ENCODE measurements at regions not wholly inside any gene's neighbourhood (a gene's known extent, or its start where the extent isn't known, plus 50 kb on each side); places are given as distances from the start of the nearest gene placed in this dataset.

DNA sequence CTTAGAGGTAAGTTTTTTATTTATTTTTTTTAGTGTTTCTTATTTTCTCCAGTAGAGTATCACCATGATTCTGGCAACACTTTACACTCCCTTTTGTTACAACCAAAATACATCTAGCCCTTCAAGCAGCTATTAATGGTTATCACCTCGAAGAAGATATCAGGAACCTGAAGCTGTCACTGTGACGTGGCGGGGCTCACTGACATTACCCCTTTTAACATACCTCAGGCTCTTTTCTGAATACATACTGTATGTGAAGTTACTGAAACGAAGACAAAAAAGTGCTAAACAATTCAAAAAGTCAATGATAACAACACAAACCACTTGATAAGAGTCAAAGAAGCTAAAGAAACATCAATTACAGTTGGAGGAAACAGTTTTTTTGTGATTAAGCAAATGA, 1218.7 kb downstream of the EFNB2 start:
- Histone ChIP-seq H3K36me3 (ENCODE audit: control insufficient read depth, insufficient read depth, low read length) (no peaks in the 10 kb centered on the region), H3K4me1 (ENCODE audit: control insufficient read depth, insufficient read depth, low read length) (no peaks in the 10 kb centered on the region), H3K4me3 (ENCODE audit: low read depth, low read length) (no peak overlapping the region), H3K9me3 (ENCODE audit: control insufficient read depth, insufficient read depth, low read length) (no peaks in the 10 kb centered on the region), H3K27ac (ENCODE audit: low read depth, low read length) (no peak overlapping the region), H3K27me3 (ENCODE audit: control insufficient read depth, insufficient read depth, low read length) (no peaks in the 10 kb centered on the region)
- no peak for DNase-seq (ENCODE audit: low read depth in 4 of 6, low spot score in 6 of 6)
- no CpG with 5 or more reads among the region's 4 CpGs for WGBS (ENCODE audit: insufficient coverage)

DNA sequence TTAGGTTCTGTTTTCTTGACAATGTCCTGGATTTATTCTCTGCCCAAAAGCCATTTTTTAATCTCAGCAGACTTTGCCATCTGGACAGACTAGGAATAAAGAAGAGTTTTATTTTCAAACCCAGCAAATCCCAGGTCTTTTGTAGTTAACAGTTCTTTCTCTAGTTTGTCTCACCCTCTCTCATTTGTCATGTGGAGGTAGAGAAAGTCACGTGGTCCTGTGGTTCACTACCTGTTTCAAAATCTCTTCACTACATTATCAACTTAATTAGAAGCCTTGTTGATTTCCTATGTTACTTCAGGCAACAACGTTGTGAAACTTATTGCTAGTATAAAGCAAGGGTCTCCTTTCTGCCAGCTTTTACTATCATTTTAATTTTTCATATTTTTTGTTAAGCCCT, 1222.6 kb downstream of the EFNB2 start:
- no peak for DNase-seq (ENCODE audit: low read depth in 4 of 6, low spot score in 6 of 6)
- Histone ChIP-seq H3K4me3 (ENCODE audit: low read depth, low read length) (no peak overlapping the region), H3K36me3 (ENCODE audit: control insufficient read depth, insufficient read depth, low read length) (no peaks in the 10 kb centered on the region), H3K27me3 (ENCODE audit: control insufficient read depth, insufficient read depth, low read length) (no peaks in the 10 kb centered on the region), H3K9me3 (ENCODE audit: control insufficient read depth, insufficient read depth, low read length) (peaks cover 2% of the 10 kb centered on the region), H3K4me1 (ENCODE audit: control insufficient read depth, insufficient read depth, low read length) (no peaks in the 10 kb centered on the region), H3K27ac (ENCODE audit: low read depth, low read length) (no peak overlapping the region)
- WGBS (ENCODE audit: insufficient coverage), result no CpG with 5 or more reads among the region's 2 CpGs

DNA sequence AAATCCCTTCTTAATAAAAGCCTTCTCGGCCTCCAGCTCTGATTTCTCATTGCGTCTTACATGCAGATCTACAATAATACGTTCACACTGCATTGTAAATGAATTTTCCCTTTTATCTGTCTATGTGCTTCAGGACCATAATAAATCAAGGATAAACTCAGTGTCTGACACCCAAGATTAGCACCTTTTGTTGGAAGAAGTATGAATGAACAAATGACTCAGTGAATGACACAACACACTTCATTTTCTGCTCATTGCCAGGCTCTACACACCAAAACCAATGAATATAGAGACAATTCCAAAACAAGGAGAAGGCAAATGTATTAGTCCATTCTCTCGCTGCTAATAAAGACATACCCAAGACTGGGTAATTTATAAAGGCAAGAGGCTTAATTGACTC, 1224.4 kb downstream of the EFNB2 start:
- no peaks in the 10 kb centered on the region for H3K36me3 ChIP-seq (ENCODE audit: control insufficient read depth, insufficient read depth, low read length)
- H3K4me3 ChIP-seq (ENCODE audit: low read depth, low read length), result no peak overlapping the region
- no peak overlapping the region for H3K27ac ChIP-seq (ENCODE audit: low read depth, low read length)
- DNase-seq (ENCODE audit: low read depth in 4 of 6, low spot score in 6 of 6), result peak in 1 of 6 donors; percentile 22
- no peaks in the 10 kb centered on the region for H3K27me3 ChIP-seq (ENCODE audit: control insufficient read depth, insufficient read depth, low read length)
- no peaks in the 10 kb centered on the region for H3K4me1 ChIP-seq (ENCODE audit: control insufficient read depth, insufficient read depth, low read length)
- 89% methylated on average over 3 of the region's 4 CpGs for WGBS (ENCODE audit: insufficient coverage)
- H3K9me3 ChIP-seq (ENCODE audit: control insufficient read depth, insufficient read depth, low read length), result peaks cover 2% of the 10 kb centered on the region

DNA sequence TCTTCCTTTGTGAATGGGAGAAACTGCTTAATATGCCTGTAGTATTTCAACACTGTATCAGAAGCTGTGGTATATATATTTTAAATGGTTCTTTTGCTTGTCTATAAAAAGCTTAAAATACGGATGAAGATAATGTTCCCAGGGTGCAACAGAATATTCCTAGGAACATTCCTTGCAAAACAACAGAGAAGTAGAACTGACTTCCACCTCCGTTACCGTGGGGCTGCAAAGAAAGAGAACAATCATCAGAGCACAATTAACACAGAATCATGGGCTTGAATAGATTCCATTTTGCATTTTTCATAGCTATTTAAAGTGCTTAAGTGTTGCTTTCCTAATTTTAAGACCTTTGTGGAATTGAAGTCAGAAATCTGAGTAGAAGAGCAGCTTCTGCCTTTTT, 1227.7 kb downstream of the EFNB2 start:
- Histone ChIP-seq H3K27ac (ENCODE audit: low read depth, low read length) (no peak overlapping the region), H3K4me1 (ENCODE audit: control insufficient read depth, insufficient read depth, low read length) (no peaks in the 10 kb centered on the region), H3K36me3 (ENCODE audit: control insufficient read depth, insufficient read depth, low read length) (no peaks in the 10 kb centered on the region), H3K4me3 (ENCODE audit: low read depth, low read length) (no peak overlapping the region), H3K27me3 (ENCODE audit: control insufficient read depth, insufficient read depth, low read length) (no peaks in the 10 kb centered on the region), H3K9me3 (ENCODE audit: control insufficient read depth, insufficient read depth, low read length) (peaks cover 2% of the 10 kb centered on the region)
- no peak for DNase-seq (ENCODE audit: low read depth in 4 of 6, low spot score in 6 of 6)
- WGBS (ENCODE audit: insufficient coverage), result no CpG with 5 or more reads among the region's 3 CpGs

DNA sequence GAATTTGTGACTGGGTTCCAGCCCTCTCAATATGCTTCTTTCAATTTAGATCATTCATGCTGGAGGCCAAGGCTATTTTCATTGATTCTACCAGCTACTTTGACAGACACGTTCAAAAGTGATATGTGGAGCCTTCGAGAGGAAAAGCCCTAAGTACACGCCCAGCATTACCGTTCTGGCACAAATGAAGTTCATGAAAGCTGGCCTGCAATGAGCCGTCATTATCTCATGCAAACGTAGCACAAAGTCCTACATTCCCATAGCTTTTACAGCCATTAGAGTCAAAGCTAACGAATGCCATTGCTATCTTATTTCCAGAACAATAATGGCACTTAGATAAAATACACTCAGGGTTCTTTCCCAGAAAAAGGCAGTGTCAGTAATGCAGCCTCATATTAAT, 1237.6 kb downstream of the EFNB2 start:
- DNase-seq (ENCODE audit: low read depth in 4 of 6, low spot score in 6 of 6), result peak in 1 of 6 donors; percentile 22
- no peaks in the 10 kb centered on the region for H3K4me1 ChIP-seq (ENCODE audit: control insufficient read depth, insufficient read depth, low read length)
- no peaks in the 10 kb centered on the region for H3K27me3 ChIP-seq (ENCODE audit: control insufficient read depth, insufficient read depth, low read length)
- 77% methylated on average over 6 of the region's 7 CpGs for WGBS (ENCODE audit: insufficient coverage)
- no peak overlapping the region for H3K4me3 ChIP-seq (ENCODE audit: low read depth, low read length)
- H3K36me3 ChIP-seq (ENCODE audit: control insufficient read depth, insufficient read depth, low read length), result no peaks in the 10 kb centered on the region
- H3K9me3 ChIP-seq (ENCODE audit: control insufficient read depth, insufficient read depth, low read length), result no peaks in the 10 kb centered on the region
- no peak overlapping the region for H3K27ac ChIP-seq (ENCODE audit: low read depth, low read length)

DNA sequence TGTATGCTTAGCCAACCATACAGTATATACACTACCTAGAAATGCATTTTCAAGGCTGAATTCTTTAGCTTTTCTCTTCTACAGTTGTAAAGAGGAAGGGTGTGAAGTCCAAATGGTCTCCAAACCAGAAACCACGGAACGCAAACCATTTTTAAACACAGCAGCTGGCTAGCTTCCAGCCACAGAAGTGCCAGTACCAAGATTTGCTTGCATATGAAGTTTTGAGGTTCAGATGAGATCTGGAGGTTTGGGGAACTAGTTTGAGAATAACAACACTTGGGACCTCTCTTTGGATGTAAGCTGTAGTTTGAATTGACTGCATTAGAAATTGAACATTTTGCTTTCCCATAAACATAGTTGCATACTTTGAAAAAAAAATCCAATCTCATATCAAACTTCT, 1243.5 kb downstream of the EFNB2 start:
- Histone ChIP-seq H3K9me3 (ENCODE audit: control insufficient read depth, insufficient read depth, low read length) (no peaks in the 10 kb centered on the region), H3K27ac (ENCODE audit: low read depth, low read length) (no peak overlapping the region), H3K4me1 (ENCODE audit: control insufficient read depth, insufficient read depth, low read length) (no peaks in the 10 kb centered on the region), H3K36me3 (ENCODE audit: control insufficient read depth, insufficient read depth, low read length) (no peaks in the 10 kb centered on the region), H3K27me3 (ENCODE audit: control insufficient read depth, insufficient read depth, low read length) (no peaks in the 10 kb centered on the region), H3K4me3 (ENCODE audit: low read depth, low read length) (no peak overlapping the region)
- no CpG with 5 or more reads among the region's 2 CpGs for WGBS (ENCODE audit: insufficient coverage)
- DNase-seq (ENCODE audit: low read depth in 4 of 6, low spot score in 6 of 6), result no peak

DNA sequence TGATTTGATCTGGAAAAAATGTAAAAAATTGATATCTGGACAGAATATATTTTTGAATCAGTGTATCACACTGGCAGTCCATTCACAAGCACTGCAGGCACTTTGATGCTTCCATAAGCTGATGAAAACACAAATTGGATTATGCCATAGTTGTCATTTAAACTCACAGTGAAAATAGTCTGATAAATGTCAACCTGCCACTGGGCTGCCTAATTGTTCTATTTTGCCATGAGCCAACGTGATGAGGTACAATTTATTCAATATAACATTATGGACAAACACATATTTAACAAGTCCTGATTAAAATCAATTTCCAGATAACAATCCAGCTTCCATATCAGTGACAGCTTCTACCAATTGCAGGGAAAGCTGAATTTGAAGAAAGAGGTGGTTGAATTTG, 1244.9 kb downstream of the EFNB2 start:
- no CpG with 5 or more reads among the region's 1 CpG for WGBS (ENCODE audit: insufficient coverage)
- H3K27me3 ChIP-seq (ENCODE audit: control insufficient read depth, insufficient read depth, low read length), result no peaks in the 10 kb centered on the region
- H3K27ac ChIP-seq (ENCODE audit: low read depth, low read length), result no peak overlapping the region
- DNase-seq (ENCODE audit: low read depth in 4 of 6, low spot score in 6 of 6), result no peak
- H3K36me3 ChIP-seq (ENCODE audit: control insufficient read depth, insufficient read depth, low read length), result no peaks in the 10 kb centered on the region
- no peaks in the 10 kb centered on the region for H3K4me1 ChIP-seq (ENCODE audit: control insufficient read depth, insufficient read depth, low read length)
- no peak overlapping the region for H3K4me3 ChIP-seq (ENCODE audit: low read depth, low read length)
- no peaks in the 10 kb centered on the region for H3K9me3 ChIP-seq (ENCODE audit: control insufficient read depth, insufficient read depth, low read length)

DNA sequence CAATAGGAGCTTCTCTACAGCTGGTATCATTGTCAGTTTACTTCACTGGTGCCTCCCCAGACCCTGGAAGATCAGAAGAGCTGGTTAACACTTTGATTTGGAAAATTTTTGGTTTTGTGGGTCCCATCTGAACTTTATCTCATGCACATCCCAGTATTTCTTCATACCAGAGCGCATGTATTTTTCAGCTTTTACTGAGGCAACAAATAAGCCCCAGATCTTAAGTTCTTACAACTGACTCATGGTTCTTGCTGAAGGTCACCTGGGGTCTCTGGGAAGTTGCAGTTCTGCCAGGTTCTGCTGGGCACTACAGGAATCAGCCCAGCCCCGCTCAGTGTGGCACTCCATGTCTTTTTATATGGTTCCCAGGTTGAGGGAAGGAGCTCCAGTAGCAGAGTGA, 1249.9 kb downstream of the EFNB2 start:
- no CpG with 5 or more reads among the region's 2 CpGs for WGBS (ENCODE audit: insufficient coverage)
- DNase-seq (ENCODE audit: low read depth in 4 of 6, low spot score in 6 of 6), result no peak

DNA sequence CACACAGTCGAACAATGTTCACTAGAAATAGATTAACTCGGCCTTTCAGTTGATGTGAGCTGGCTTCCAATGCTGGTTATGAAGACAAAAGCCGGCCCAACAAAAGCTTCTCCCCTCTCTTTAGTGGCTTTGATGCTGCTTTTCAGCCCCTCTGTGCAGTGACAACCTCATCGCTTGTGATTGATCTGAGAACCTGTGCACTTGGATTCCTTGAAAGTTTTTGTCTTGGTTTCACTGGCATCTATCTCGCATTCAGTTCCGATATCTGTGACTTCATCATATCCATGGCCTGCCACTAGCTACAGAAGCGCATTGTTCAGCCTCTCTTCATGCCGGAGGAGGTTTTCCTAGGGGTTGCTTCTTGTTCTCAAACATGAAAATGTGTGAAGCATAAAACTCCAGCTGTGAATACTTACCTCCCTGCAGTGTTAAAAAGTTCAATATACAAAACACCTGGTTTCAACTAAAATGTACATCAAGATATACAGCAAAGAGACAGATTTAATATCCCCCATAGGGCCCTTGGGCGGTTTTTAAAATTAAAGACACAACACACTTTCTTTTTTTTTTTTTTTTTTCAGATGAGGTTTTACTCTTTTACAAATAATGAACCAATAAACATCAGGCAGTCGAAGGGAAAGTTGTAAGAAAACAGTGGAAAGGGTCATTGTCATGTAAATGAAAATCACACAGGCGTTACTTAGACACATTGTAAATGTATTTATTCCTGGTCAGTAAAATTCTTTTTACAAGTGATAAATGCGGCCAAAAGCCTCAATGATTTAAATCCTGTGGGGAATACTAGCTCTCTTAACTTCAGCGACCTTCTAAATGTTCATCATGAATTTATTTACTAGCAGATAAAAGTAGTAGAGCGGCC, 1252.8 kb downstream of the EFNB2 start:
- no peaks in the 10 kb centered on the region for H3K27me3 ChIP-seq (ENCODE audit: control insufficient read depth, insufficient read depth, low read length)
- no peaks in the 10 kb centered on the region for H3K4me1 ChIP-seq (ENCODE audit: control insufficient read depth, insufficient read depth, low read length)
- no peaks in the 10 kb centered on the region for H3K9me3 ChIP-seq (ENCODE audit: control insufficient read depth, insufficient read depth, low read length)
- WGBS (ENCODE audit: insufficient coverage), result 49% methylated on average over 6 of the region's 14 CpGs
- H3K27ac ChIP-seq (ENCODE audit: low read depth, low read length), result no peak overlapping the region
- H3K4me3 ChIP-seq (ENCODE audit: low read depth, low read length), result no peak overlapping the region
- peak in 2 of 6 donors; percentile 66 to 70 for DNase-seq (ENCODE audit: low read depth in 4 of 6, low spot score in 6 of 6)
- no peaks in the 10 kb centered on the region for H3K36me3 ChIP-seq (ENCODE audit: control insufficient read depth, insufficient read depth, low read length)

More for the DNA sequence above, 1249.9 kb downstream of the EFNB2 start:
- H3K4me1 ChIP-seq (ENCODE audit: control insufficient read depth, insufficient read depth, low read length), result no peaks in the 10 kb centered on the region
- no peaks in the 10 kb centered on the region for H3K27me3 ChIP-seq (ENCODE audit: control insufficient read depth, insufficient read depth, low read length)
- H3K9me3 ChIP-seq (ENCODE audit: control insufficient read depth, insufficient read depth, low read length), result no peaks in the 10 kb centered on the region
- H3K4me3 ChIP-seq (ENCODE audit: low read depth, low read length), result no peak overlapping the region
- no peaks in the 10 kb centered on the region for H3K36me3 ChIP-seq (ENCODE audit: control insufficient read depth, insufficient read depth, low read length)
- H3K27ac ChIP-seq (ENCODE audit: low read depth, low read length), result no peak overlapping the region

DNA sequence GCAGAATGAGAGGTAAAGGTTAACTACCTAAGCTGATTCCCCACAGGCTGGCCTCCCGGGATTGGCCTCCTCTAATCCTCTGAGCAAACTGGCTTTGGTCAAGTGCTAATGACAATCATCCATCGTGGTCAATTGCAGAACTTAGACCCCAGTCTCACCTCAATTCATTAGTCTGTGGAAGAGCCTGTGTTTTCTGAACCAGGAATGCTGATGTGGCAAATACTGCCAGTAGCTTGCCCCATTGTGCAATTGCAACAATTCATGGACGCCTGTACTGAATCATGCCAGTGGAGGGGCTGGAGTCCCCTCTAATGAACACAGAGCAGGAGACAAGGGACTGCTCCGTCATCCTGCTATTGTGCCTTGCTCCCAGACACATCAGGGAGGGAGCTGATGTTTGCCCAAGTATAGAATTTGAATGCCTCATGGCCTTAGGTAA, 1256.5 kb downstream of the EFNB2 start:
- no peaks in the 10 kb centered on the region for H3K27me3 ChIP-seq (ENCODE audit: control insufficient read depth, insufficient read depth, low read length)
- 47% methylated on average over 2 of the region's 4 CpGs for WGBS (ENCODE audit: insufficient coverage)
- H3K27ac ChIP-seq (ENCODE audit: low read depth, low read length), result no peak overlapping the region
- H3K4me1 ChIP-seq (ENCODE audit: control insufficient read depth, insufficient read depth, low read length), result no peaks in the 10 kb centered on the region
- H3K36me3 ChIP-seq (ENCODE audit: control insufficient read depth, insufficient read depth, low read length), result no peaks in the 10 kb centered on the region
- no peak overlapping the region for H3K4me3 ChIP-seq (ENCODE audit: low read depth, low read length)
- no peak for DNase-seq (ENCODE audit: low read depth in 4 of 6, low spot score in 6 of 6)
- H3K9me3 ChIP-seq (ENCODE audit: control insufficient read depth, insufficient read depth, low read length), result no peaks in the 10 kb centered on the region
